ENCODE measurements at regions not wholly inside any gene's neighbourhood (a gene's known extent, or its start where the extent isn't known, plus 50 kb on each side); places are given as distances from the start of the nearest gene placed in this dataset.

DNA sequence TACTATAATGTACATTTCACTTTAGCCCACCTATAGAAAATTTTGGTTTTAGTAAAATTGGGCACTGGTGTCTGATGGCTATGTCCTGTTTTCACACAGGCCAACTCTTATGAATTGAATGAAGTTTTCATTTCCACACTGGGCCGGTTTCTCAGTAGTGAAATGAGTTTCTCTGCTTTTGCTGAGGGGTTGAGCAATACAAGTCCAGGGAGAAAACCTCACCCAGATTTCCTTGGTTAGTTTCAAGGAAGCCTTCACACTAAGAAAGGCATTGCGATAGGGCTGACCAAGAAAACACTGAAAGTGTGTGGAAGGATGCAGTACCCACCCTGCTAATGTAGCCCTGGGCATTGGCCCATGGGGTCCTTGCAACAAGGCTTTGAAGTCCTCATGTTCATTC is 331.5 kb upstream of the CFAP20DC start:
- no peak for TF ChIP-seq POLR2AphosphoS5 (IDR thresholded peaks at IDR 0.05; ENCODE audit: borderline replicate concordance, low read depth, low read length)
- no peak for TF ChIP-seq EZH2 (IDR thresholded peaks at IDR 0.05)
- TF ChIP-seq FOXP2 (optimal IDR thresholded peaks at IDR 0.05; ENCODE audit: control extremely low read depth, extremely low read length, insufficient read depth) = no peak
